ENCODE measurements at regions not wholly inside any gene's neighbourhood (a gene's known extent, or its start where the extent isn't known, plus 50 kb on each side); places are given as distances from the start of the nearest gene placed in this dataset.

- Mint-ChIP-seq H3K4me1 (no peaks in the 10 kb centered on the region), H3K27me3 (peaks cover 9% of the 10 kb centered on the region), H3K27ac (no peak overlapping the region), H3K4me3 (no peak overlapping the region), H3K9me3 (ENCODE audit: insufficient read depth) (peaks cover 4% of the 10 kb centered on the region)
- Histone ChIP-seq H3K9ac (ENCODE audit: low read length) (no peak overlapping the region), H3K27me3 (replicated peaks in 1 of 4; ENCODE audit: control extremely low read depth in 1 of 4, control insufficient read depth in 3 of 4, insufficient read depth in 4 of 4, low read length in 3 of 4) (no peaks in the 10 kb centered on the region), H3K27ac (ENCODE audit: low read length in 2 of 2) (no peak overlapping the region), H3K4me3 (ENCODE audit: control extremely low read depth in 1 of 5, extremely low read depth in 1 of 5, insufficient read depth in 1 of 5, low read depth in 2 of 5, low read length in 4 of 5) (no peak overlapping the region), H3K36me3 (replicated peaks in 1 of 2; ENCODE audit: control extremely low read depth in 1 of 2, control insufficient read depth in 1 of 2, extremely low read depth in 1 of 2, insufficient read depth in 2 of 2, low read length in 1 of 2) (no peaks in the 10 kb centered on the region), H2AFZ (ENCODE audit: insufficient read depth, low read depth, low read length, poor library complexity, severe bottlenecking) (no peak overlapping the region), H3K4me1 (ENCODE audit: control insufficient read depth in 2 of 2, insufficient read depth in 2 of 2, low read length in 2 of 2) (no peaks in the 10 kb centered on the region), H3K79me2 (ENCODE audit: control insufficient read depth, insufficient read depth, low read length) (no peaks in the 10 kb centered on the region), H4K20me1 (ENCODE audit: control insufficient read depth, insufficient read depth, low read length, poor library complexity, severe bottlenecking) (no peaks in the 10 kb centered on the region), H3K9me3 (ENCODE audit: control extremely low read depth in 1 of 3, control insufficient read depth in 2 of 3, insufficient read depth in 1 of 3, low read length in 2 of 3) (no peaks in the 10 kb centered on the region), H3K4me2 (replicated peaks; ENCODE audit: low read depth, low read length, poor library complexity, severe bottlenecking) (no peak overlapping the region)
- DNase-seq = no peak
- TF ChIP-seq CTCF (IDR thresholded peaks at IDR 0.05) = no peak
- TF ChIP-seq EZH2 (IDR thresholded peaks at IDR 0.05; ENCODE audit: borderline replicate concordance, insufficient read depth, low read depth, low read length, poor library complexity, severe bottlenecking) = no peak
- no peak for ATAC-seq (ENCODE audit: low read depth)
- intact Hi-C loops (cut with micrococcal nuclease) = no loop called here
- ChIA-PET POLR2A (no interaction called here), CTCF (no interaction called here)
Observed at GRCh38 chr10:76697923-76698322, 939.7 kb downstream of the KCNMA1 start.

DNA sequence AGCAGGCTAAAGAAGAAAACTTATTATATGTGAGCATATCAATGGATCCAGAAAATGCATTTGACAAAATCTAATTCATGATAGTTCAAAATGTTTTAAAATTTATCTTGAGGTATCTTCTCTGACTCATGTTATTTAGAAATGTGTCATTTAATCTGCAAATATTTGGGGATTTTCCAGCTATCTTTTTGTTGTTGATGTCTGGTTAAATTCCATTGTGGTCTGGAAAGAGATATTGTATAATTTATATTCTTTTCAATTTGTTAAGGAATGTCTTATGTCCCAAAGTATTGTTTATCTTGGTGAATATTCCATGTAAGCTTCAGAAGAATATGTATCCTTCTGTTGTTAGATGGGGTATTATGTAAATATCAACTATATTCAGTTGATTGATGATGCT lies 942.5 kb downstream of the KCNMA1 start:
- Mint-ChIP-seq H3K4me1 (no peaks in the 10 kb centered on the region), H3K4me3 (no peak overlapping the region), H3K27ac (no peak overlapping the region), H3K9me3 (ENCODE audit: insufficient read depth) (peaks cover 5% of the 10 kb centered on the region), H3K27me3 (peaks cover 2% of the 10 kb centered on the region)
- TF ChIP-seq CTCF (IDR thresholded peaks at IDR 0.05) (no peak), EZH2 (IDR thresholded peaks at IDR 0.05; ENCODE audit: borderline replicate concordance, insufficient read depth, low read depth, low read length, poor library complexity, severe bottlenecking) (no peak)
- POLR2A ChIA-PET = no interaction called here
- H3K9me3 ChIP-seq (ENCODE audit: control extremely low read depth in 1 of 3, control insufficient read depth in 2 of 3, insufficient read depth in 1 of 3, low read length in 2 of 3) = no peaks in the 10 kb centered on the region
- DNase-seq = no peak
- H3K36me3 ChIP-seq (replicated peaks in 1 of 2; ENCODE audit: control extremely low read depth in 1 of 2, control insufficient read depth in 1 of 2, extremely low read depth in 1 of 2, insufficient read depth in 2 of 2, low read length in 1 of 2) = no peaks in the 10 kb centered on the region
- H3K79me2 ChIP-seq (ENCODE audit: control insufficient read depth, insufficient read depth, low read length) = no peaks in the 10 kb centered on the region
- no peak overlapping the region for H3K9ac ChIP-seq (ENCODE audit: low read length)
- CTCF ChIA-PET = no interaction called here
- no peak overlapping the region for H3K4me3 ChIP-seq (ENCODE audit: control extremely low read depth in 1 of 5, extremely low read depth in 1 of 5, insufficient read depth in 1 of 5, low read depth in 2 of 5, low read length in 4 of 5)
- H2AFZ ChIP-seq (ENCODE audit: insufficient read depth, low read depth, low read length, poor library complexity, severe bottlenecking) = no peak overlapping the region
- H3K4me2 ChIP-seq (replicated peaks; ENCODE audit: low read depth, low read length, poor library complexity, severe bottlenecking) = no peak overlapping the region
- ATAC-seq (ENCODE audit: low read depth) = no peak
- intact Hi-C loops (cut with micrococcal nuclease) = no loop called here
- H4K20me1 ChIP-seq (ENCODE audit: control insufficient read depth, insufficient read depth, low read length, poor library complexity, severe bottlenecking) = no peaks in the 10 kb centered on the region
- no peak overlapping the region for H3K27ac ChIP-seq (ENCODE audit: low read length in 2 of 2)
- H3K27me3 ChIP-seq (replicated peaks in 1 of 4; ENCODE audit: control extremely low read depth in 1 of 4, control insufficient read depth in 3 of 4, insufficient read depth in 4 of 4, low read length in 3 of 4) = no peaks in the 10 kb centered on the region
- H3K4me1 ChIP-seq (ENCODE audit: control insufficient read depth in 2 of 2, insufficient read depth in 2 of 2, low read length in 2 of 2) = no peaks in the 10 kb centered on the region

Data from B cell (primary cell).